ENCODE measurements at regions not wholly inside any gene's neighbourhood (a gene's known extent, or its start where the extent isn't known, plus 50 kb on each side); places are given as distances from the start of the nearest gene placed in this dataset.
A peak's percentile ranks its signal among the peaks of the same experiment; 100 is the strongest.
"Not testable (repeated sequence)": the region's sequence is repeated elsewhere in the genome, so short reads cannot be mapped to it uniquely, and the experiment has no call there.

DNA sequence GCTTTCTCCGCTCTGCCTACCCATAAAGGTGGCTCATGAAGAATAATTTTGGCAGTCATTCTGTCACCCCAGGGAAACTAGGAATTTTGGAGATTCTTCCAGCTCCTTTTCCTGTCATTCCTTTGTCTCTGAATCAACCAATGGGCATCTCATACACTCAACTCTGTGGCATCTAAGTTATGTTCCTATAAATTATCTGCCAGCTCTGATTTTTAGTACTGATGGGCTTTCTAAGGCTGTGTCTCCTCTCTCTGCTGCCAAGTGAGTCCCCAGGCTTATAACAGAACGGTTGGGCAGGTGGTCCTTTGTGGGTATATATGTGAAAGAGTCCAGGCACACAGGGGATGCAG, 226.8 kb downstream of the NMUR2 start:
- DNase-seq (ENCODE audit: low read depth, low spot score), result no peak

DNA sequence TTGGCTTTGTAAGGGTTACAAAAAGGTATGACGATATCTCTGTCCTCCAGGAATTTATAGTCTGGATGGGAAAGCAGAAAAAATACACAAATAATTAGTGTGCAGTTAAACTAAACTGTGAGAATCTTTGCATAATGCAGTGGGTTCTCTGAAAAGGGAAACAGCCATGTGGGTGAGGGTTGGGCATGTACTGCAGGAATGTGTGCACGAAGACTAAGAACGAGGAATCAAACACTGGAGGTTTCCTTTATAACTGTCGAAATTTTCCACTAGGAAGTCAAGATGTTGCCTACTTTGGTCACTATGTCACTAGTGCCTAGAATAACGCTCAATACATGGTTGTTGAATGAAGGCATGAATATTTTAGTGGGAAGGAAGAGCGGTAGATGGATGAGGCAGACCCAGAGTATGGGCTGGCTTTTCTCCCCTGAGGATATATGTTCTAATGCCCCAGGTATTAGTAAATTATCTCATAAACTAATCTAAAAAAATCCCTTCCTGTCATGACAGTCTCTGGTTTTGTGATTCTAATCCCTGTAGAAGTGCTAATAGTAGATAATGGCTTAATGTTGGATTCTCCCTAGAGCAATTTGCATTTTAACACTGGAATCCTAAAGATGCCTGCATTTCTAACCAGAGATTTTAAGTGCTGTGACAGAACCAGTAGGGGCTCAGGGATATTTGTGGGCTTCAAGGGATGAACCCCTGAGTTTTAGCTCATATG, 227.3 kb downstream of the NMUR2 start:
- no peak for DNase-seq (ENCODE audit: low read depth, low spot score)

GRCh38 chr5:152171888-152172287, 233.2 kb downstream of the NMUR2 start:
- DNase-seq (ENCODE audit: low read depth, low spot score), result no peak

DNA sequence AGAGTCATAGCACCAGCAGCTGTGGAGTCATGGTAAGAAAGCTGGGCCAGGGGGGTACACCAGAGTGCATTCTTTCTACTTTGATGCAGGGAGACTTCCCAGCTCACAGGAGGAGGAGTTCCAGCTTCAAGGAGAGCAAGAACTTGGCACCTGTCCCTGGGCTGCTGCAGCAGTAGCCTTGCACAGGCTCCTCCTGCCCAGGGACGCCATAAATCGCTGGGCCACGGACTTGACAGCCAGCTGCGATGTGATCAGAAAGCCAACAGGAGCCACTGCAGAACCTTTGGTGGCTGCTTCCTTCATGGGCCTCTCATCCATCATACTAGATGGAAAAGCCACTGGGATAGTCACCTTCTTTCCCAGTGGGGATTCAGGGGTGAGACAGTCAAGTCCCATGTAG, 234.7 kb downstream of the NMUR2 start:
- no peak for DNase-seq (ENCODE audit: low read depth, low spot score)

GRCh38 chr5:152164860-152165259, 240.2 kb upstream of the GLRA1 start:
- DNase-seq (ENCODE audit: low read depth, low spot score), result no peak

DNA sequence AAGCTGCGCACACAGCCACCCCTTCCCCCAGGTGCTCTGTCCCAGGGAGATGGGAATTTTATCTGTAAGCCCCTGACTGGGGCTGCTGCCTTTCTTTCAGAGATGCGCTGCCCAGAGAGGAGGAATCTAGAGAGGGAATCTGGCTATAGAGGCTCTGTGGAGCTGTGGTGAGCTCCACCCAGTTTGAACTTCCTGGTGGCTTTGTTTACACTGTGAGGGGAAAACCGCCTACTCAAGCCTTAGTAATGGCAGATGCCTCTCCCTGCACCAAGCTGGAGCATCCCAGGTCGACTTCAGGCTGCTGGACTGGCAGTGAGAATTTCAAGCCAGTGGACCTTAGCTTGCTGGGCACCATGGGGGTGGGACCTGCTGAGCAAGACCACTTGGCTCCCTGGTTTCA, 235.2 kb upstream of the GLRA1 start:
- not testable (repeated sequence) for DNase-seq (ENCODE audit: low read depth, low spot score)

DNA sequence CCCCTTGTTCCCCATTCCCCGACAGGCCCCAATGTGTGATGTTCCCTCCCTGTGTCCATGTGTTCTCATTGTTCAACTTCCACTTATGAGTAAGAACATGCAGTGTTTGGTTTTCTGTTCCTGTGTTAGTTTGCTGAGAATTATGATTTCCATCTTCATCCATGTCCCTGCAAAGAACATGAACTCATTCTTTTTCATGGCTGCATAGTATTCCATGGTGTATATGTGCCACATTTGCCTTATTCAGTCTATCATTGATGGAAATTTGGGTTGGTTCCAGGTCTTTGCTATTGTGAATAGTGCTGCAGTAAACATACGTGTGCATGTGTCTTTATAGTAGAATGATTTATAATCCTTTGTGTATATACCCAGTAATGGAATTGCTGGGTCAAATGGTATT, 229.8 kb upstream of the GLRA1 start:
- DNase-seq (ENCODE audit: low read depth, low spot score), result not testable (repeated sequence)

DNA sequence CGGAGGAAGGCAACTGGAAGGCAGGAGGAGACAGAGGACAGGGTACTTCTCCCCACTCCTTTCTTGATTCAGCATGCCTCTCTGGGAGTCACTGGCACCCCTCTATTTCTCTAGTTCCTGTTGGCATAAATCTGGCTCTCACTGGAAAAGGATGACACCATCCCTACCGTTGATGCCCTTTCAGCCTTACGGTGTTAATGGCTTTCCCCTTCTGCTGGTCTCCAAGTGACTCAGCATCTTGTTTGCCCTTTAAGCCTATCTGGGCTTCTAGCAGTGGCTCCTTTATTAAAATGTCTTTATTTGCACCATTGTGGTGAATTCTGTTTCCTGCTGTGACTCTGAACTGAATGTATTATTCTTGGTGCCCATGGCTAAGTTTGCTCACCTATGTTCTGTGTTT, 227.3 kb upstream of the GLRA1 start:
- no peak for DNase-seq (ENCODE audit: low read depth, low spot score)

DNA sequence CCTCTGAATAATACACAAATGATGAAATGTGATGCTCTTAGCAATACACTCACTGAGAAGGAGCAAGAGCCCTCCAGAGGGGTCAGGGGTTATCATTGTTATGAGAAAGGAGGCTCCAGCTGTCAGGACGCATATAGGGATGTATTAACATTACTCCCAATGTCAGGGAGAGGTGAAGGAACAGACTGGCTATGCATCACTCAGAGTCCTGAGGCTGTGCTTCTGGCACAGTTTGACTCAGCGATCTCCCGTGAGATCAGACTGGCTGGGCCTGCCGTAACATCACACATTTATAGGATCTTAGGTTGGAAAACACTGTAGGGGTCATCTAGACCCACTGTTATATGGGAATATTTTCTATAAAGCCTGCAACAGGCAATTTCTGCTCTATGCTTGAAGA, 226.5 kb upstream of the GLRA1 start:
- no peak for DNase-seq (ENCODE audit: low read depth, low spot score)

GRCh38 chr5:152147286-152147685, 222.6 kb upstream of the GLRA1 start:
- DNase-seq (ENCODE audit: low read depth, low spot score), result no peak

DNA sequence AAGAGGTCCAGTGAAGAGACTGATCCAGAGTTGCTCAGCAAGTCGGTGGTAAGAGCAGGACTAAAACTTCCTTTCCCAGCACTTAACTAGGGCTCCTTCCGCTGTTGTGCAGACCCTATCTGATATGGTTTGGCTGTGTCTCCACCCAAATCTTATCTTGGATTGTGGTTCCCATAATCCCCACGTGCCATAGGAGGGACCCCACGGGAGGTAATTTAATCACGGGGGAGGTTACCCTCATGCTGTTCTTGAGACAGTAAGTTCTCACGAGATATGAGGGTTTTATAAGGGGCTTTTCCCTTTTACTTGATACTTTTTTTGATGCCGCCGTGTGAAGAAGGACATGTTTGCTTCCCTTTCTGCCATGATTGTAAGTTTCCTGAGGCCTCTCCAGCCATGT, 221.9 kb upstream of the GLRA1 start:
- DNase-seq (ENCODE audit: low read depth, low spot score), result no peak

DNA sequence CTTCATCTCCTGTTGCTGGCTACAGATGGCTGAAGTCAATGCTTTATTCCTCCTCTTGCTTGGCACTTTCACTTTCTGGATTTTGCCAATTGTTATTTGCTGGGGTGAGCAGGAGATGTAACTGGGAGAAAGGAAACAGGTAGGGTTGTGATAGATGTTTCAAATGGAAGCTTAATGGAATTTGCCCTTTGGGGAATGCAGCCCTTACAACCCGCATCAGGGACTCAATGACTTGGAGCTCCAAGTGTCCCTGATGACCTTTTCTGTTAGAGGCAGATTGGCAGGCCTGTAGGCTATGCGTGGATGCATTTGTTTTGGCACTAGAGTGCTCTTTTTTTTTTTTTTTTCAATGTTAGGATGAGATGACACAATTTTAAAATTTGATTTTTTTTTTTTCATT, 219.9 kb upstream of the GLRA1 start:
- no peak for DNase-seq (ENCODE audit: low read depth, low spot score)

DNA sequence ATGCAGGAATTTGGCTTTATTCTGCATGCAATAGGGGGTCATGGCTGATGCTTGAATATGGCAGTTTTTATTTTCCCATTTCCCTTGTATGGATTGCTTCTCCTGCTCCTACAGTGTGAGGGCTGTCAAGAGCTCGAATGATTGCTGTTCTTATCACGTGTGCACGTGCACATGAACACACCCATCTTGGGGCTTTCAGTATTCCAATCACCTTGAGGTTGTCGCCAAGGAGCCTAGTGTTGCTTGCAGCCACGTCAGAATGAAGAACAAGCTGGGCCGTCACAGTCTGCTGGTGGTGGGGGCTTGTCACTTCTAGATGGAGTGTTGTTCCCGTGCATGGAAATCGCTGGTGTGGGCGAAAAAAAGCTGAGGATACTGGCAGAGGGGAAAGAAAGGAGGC, 219.4 kb upstream of the GLRA1 start:
- no peak for DNase-seq (ENCODE audit: low read depth, low spot score)

- peak; percentile 37 for DNase-seq (ENCODE audit: low read depth, low spot score)
Observed at GRCh38 chr5:152142840-152143469, 218.3 kb upstream of the GLRA1 start.

GRCh38 chr5:152140347-152140746, 215.7 kb upstream of the GLRA1 start:
- no peak for DNase-seq (ENCODE audit: low read depth, low spot score)

- no peak for DNase-seq (ENCODE audit: low read depth, low spot score)
Observed at GRCh38 chr5:152137063-152137462, 212.4 kb upstream of the GLRA1 start.

DNA sequence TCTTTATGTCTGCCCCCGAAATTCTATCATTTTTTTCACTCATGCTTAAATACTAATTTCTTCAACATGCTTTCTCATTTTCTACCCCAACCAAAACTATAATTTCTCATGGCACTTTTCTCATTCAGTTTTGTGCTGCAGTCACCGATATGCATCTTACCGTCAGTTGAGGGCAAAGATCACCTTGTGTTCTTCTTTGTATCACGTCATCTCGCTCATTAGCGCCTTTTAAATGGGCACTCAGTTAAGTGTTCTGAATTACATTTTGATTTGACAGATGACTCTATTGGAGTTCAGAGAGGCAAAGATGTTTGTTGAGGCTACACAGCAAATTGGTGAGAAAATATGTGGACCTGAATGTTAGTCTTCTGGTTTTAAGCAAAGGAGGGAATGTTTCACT, 211.7 kb upstream of the GLRA1 start:
- no peak for DNase-seq (ENCODE audit: low read depth, low spot score)

- no peak for DNase-seq (ENCODE audit: low read depth, low spot score)
Observed at GRCh38 chr5:152135827-152136226, 211.2 kb upstream of the GLRA1 start.

GRCh38 chr5:152125661-152126205, 201.1 kb upstream of the GLRA1 start:
- no peak for DNase-seq (ENCODE audit: low read depth, low spot score)

- no peak for DNase-seq (ENCODE audit: low read depth, low spot score)
Observed at GRCh38 chr5:152124409-152125041, 199.9 kb upstream of the GLRA1 start.

GRCh38 chr5:152118676-152119470, 194.2 kb upstream of the GLRA1 start:
- DNase-seq (ENCODE audit: low read depth, low spot score), result no peak

DNA sequence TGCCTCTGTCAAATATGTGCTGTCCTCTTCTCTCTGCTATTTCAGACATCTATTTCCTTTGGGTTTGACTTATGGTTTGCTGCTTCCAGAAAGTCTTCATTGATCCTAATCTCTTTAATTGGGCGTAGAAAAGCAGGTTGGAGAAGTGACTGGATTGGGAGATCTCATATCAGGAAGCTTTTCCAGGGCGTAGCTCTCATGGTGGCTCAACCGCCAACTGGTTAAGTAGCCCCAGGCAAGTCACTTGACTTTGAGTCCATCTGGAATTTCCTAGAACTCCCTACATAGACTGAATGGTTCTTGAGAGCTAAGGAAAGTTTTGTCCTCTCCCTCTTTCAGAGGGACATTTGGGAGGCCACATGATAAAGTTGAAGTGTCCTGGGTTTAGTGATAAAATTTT, 192.3 kb upstream of the GLRA1 start:
- DNase-seq (ENCODE audit: low read depth, low spot score), result no peak
